Caco-2 (cell line): ENCODE measurements at regions not wholly inside any gene's neighbourhood (a gene's known extent, or its start where the extent isn't known, plus 50 kb on each side); places are given as distances from the start of the nearest gene placed in this dataset.

Experiments used
- BruUV-seq: library from RNA; stranded (reverse); fragments of 400-500 nt; replicated peaks from 2 replicates; lab custom pipeline; 2021; lab: Mats Ljungman, UMichigan
- CTCF ChIA-PET: fragments of 300-600 bp; sonication (Branson Sonifier 250); formaldehyde crosslinking; loops from one replicate; lab custom pipeline; 2022; ENCODE audit warnings: antibody characterized with exemption; lab: Charles Lee
- POLR2A ChIA-PET: fragments of 300-600 bp; sonication (Branson Sonifier 250); formaldehyde crosslinking; loops from one replicate; lab custom pipeline; 2022; ENCODE audit warnings: antibody characterized with exemption; lab: Charles Lee
- DNase-seq, 2 experiments: peaks; one replicate each; pipeline versions ENCODE4 v3.0.0 to v3.0.0-alpha.2; 2020 to 2022
- H3K27me3 ChIP-seq: replicated peaks from 2 replicates; pipeline ENCODE4 v1.6.0; 2011; ENCODE audit warnings: low read length; ENCODE audit not compliant: control insufficient read depth, insufficient read depth
- H3K36me3 ChIP-seq: 2 replicates; pipeline ENCODE4 v1.5.1; 2011; ENCODE audit warnings: low read length; ENCODE audit not compliant: control insufficient read depth, insufficient read depth
- H3K4me1 ChIP-seq: fragments of 250-450 bp; sonication (Bioruptor Pico); 2 replicates; pipeline ENCODE4 v1.5.1; 2020; ENCODE audit warnings: mild to moderate bottlenecking
- H3K4me3 ChIP-seq: 2 replicates; pipeline ENCODE4 v1.5.1; 2011; ENCODE audit warnings: low read depth, mild to moderate bottlenecking, control low read depth, low read length
- H3K9me3 ChIP-seq: fragments of 250-450 bp; sonication (Bioruptor Pico); 2 replicates; pipeline ENCODE4 v1.5.1; 2020; ENCODE audit warnings: mild to moderate bottlenecking, moderate library complexity
- H3K27ac Mint-ChIP-seq: one replicate; pipeline ENCODE4 v1.8.0; 2022; ENCODE audit warnings: mixed read lengths; ENCODE audit not compliant: unreplicated experiment
- H3K27me3 Mint-ChIP-seq: one replicate; pipeline ENCODE4 v1.8.0; 2022; ENCODE audit warnings: mixed read lengths; ENCODE audit not compliant: insufficient read depth, unreplicated experiment
- H3K36me3 Mint-ChIP-seq: one replicate; pipeline ENCODE4 v1.8.0; 2022; ENCODE audit warnings: mild to moderate bottlenecking, mixed read lengths; ENCODE audit not compliant: insufficient read depth, unreplicated experiment
- H3K4me1 Mint-ChIP-seq: one replicate; pipeline ENCODE4 v1.8.0; 2022; ENCODE audit warnings: low read depth, mixed read lengths; ENCODE audit not compliant: unreplicated experiment
- H3K4me3 Mint-ChIP-seq: one replicate; pipeline ENCODE4 v1.8.0; 2022; ENCODE audit warnings: mild to moderate bottlenecking, moderate library complexity, mixed read lengths; ENCODE audit not compliant: unreplicated experiment
- H3K9me3 Mint-ChIP-seq: one replicate; pipeline ENCODE4 v1.8.0; 2022; ENCODE audit warnings: mixed read lengths; ENCODE audit not compliant: unreplicated experiment
- CTCF ChIP-seq, 2 experiments: fragments of 200-600 bp in 1 of 2; IDR thresholded peaks; 1 replicate in 1 of 2; 2 replicates in 1 of 2; pipeline versions ENCODE4 v1.5.1 to v1.8.0; 2011 to 2022; ENCODE audit warnings: antibody characterized with exemption in 1 of 2, control low read depth in 1 of 2, inconsistent platforms in 1 of 2, low read depth in 1 of 2, low read length in 1 of 2, mild to moderate bottlenecking in 1 of 2, moderate library complexity in 1 of 2; ENCODE audit not compliant: insufficient read depth in 1 of 2, severe bottlenecking in 1 of 2, unreplicated experiment in 1 of 2
- intact Hi-C: fragments of 100-400 bp; cut with micrococcal nuclease; formaldehyde crosslinking; loops from one replicate; pipeline ENCODE4 v1.10.0; 2022; ENCODE audit not compliant: unreplicated experiment

DNA sequence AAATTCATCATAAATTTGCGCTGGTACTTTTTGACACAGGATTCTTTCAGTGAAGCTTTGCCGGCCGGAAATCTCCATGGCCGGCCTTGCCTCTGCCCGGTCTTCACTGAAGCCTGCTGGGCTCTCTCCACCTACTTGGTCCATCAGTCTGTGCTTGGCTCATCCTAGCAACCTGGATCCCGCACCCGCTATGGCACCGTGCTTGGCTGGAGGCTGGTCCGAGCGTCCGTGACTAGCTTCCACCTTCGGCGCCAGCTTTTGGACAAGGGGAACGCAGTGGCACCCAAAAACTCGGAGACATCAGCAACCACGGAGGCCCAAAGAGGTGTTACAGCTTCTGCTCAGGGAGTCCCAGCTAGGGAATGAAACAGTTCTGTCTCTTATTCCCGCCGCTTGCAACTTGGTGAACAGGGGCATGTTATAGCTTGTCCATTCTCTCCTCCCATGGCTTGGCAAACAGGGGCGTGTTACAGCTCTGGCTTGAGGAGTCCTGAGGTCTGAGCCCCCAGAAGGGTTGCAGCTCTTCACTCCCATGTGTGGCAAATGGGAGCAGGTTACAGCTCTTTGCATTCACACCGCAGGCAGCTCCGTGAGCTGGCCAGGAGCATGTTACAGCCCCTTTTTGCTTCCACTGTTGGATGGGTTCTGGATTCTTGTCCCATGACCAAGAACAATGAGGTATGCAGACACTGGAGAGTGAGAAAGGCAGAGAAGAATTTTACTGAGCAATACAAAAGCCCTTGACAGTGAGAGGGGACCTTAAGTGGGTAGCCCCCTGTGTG is 204.2 kb downstream of the DIPK2A start:
- BruUV-seq: no TSS peak
- no peaks in the 10 kb centered on the region for H3K9me3 ChIP-seq
- H3K27me3 ChIP-seq: no peaks in the 10 kb centered on the region
- POLR2A ChIA-PET: no interaction called here
- no peaks in the 10 kb centered on the region for H3K36me3 ChIP-seq
- Mint-ChIP-seq H3K4me1 (no peaks in the 10 kb centered on the region), H3K9me3 (peaks cover 24% of the 10 kb centered on the region), H3K27me3 (no peaks in the 10 kb centered on the region), H3K27ac (peak overlapping the region; percentile 64), H3K4me3 (no peak overlapping the region), H3K36me3 (no peaks in the 10 kb centered on the region)
- no peaks in the 10 kb centered on the region for H3K4me1 ChIP-seq
- CTCF ChIA-PET: no interaction called here
- no peak for DNase-seq
- no peak for TF ChIP-seq CTCF (IDR thresholded peaks at IDR 0.05; ENCODE audit: insufficient read depth in 1 of 2, low read depth in 1 of 2, low read length in 1 of 2, severe bottlenecking in 1 of 2, unreplicated experiment in 1 of 2)
- H3K4me3 ChIP-seq: no peak overlapping the region
- intact Hi-C loops: loop anchor here (10.0 kb wide), 1 partner anchor 169 kb away; no protein-coding TSS in a partner anchor

- Histone ChIP-seq H3K36me3 (no peaks in the 10 kb centered on the region), H3K27me3 (no peaks in the 10 kb centered on the region), H3K4me1 (no peaks in the 10 kb centered on the region), H3K4me3 (no peak overlapping the region), H3K9me3 (no peaks in the 10 kb centered on the region)
- ChIA-PET CTCF (no interaction called here), POLR2A (no interaction called here)
- Mint-ChIP-seq H3K9me3 (peaks cover 24% of the 10 kb centered on the region), H3K36me3 (no peaks in the 10 kb centered on the region), H3K4me1 (peaks cover 7% of the 10 kb centered on the region), H3K27ac (no peak overlapping the region), H3K4me3 (no peak overlapping the region), H3K27me3 (no peaks in the 10 kb centered on the region)
- TF ChIP-seq CTCF (IDR thresholded peaks at IDR 0.05; ENCODE audit: insufficient read depth in 1 of 2, low read depth in 1 of 2, low read length in 1 of 2, severe bottlenecking in 1 of 2, unreplicated experiment in 1 of 2): no peak
- no peak for DNase-seq
- no TSS peak for BruUV-seq
- intact Hi-C loops: loop anchor here (10.0 kb wide), 1 partner anchor 167 kb away; no protein-coding TSS in a partner anchor
These were observed 206.0 kb downstream of the DIPK2A start for GRCh38 chr3:144177649-144178048.

GRCh38 chr3:144178607-144179006 is 207.0 kb downstream of the DIPK2A start:
- CTCF ChIA-PET: interaction anchor here (0.6 kb wide), 1 partner anchor 394 kb away, joined by 3 read pairs; no protein-coding TSS in a partner anchor
- BruUV-seq: no TSS peak
- Histone ChIP-seq H3K4me1 (no peaks in the 10 kb centered on the region), H3K4me3 (no peak overlapping the region), H3K27me3 (no peaks in the 10 kb centered on the region), H3K9me3 (no peaks in the 10 kb centered on the region), H3K36me3 (no peaks in the 10 kb centered on the region)
- DNase-seq: no peak
- H3K27ac Mint-ChIP-seq: no peak overlapping the region
- TF ChIP-seq CTCF (IDR thresholded peaks at IDR 0.05; ENCODE audit: insufficient read depth in 1 of 2, low read depth in 1 of 2, low read length in 1 of 2, severe bottlenecking in 1 of 2, unreplicated experiment in 1 of 2): no peak
- peaks cover 22% of the 10 kb centered on the region for H3K9me3 Mint-ChIP-seq
- no peaks in the 10 kb centered on the region for H3K36me3 Mint-ChIP-seq
- H3K4me1 Mint-ChIP-seq: peaks cover 7% of the 10 kb centered on the region
- H3K27me3 Mint-ChIP-seq: no peaks in the 10 kb centered on the region
- no peak overlapping the region for H3K4me3 Mint-ChIP-seq
- POLR2A ChIA-PET: no interaction called here
- intact Hi-C loops: loop anchor here (10.0 kb wide), 1 partner anchor 166 kb away; no protein-coding TSS in a partner anchor
